ENCODE measurements at regions not wholly inside any gene's neighbourhood (a gene's known extent, or its start where the extent isn't known, plus 50 kb on each side); places are given as distances from the start of the nearest gene placed in this dataset.

DNA sequence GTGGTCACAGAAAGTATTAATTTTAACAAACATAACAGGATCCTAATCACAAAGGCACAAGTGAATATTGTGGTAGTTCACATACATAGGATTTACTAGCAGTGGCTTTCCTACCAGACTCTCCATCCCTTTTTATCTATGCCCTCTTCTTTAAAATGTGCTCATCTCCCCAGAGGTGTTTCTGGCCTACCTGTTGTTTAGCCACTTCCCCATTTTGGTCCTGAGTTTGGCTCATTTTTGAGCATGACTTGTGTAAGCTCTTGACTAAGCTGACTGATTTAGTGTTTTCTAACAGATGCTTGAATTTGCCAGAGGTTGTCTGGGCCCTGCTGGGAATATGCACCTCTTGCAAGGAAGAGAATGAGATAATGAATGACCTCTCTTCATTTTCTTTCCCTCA, 517.7 kb upstream of the CLINT1 start:
- TF ChIP-seq GABPA (IDR thresholded peaks at IDR 0.05; ENCODE audit: low read depth) (no peak), REST (IDR thresholded peaks at IDR 0.05; ENCODE audit: insufficient replicate concordance, low read depth) (no peak), POLR2AphosphoS5 (IDR thresholded peaks at IDR 0.05; ENCODE audit: low read depth) (no peak)
- TF ChIP-seq, protein P1, sequence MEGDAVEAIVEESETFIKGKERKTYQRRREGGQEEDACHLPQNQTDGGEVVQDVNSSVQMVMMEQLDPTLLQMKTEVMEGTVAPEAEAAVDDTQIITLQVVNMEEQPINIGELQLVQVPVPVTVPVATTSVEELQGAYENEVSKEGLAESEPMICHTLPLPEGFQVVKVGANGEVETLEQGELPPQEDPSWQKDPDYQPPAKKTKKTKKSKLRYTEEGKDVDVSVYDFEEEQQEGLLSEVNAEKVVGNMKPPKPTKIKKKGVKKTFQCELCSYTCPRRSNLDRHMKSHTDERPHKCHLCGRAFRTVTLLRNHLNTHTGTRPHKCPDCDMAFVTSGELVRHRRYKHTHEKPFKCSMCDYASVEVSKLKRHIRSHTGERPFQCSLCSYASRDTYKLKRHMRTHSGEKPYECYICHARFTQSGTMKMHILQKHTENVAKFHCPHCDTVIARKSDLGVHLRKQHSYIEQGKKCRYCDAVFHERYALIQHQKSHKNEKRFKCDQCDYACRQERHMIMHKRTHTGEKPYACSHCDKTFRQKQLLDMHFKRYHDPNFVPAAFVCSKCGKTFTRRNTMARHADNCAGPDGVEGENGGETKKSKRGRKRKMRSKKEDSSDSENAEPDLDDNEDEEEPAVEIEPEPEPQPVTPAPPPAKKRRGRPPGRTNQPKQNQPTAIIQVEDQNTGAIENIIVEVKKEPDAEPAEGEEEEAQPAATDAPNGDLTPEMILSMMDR (IDR thresholded peaks at IDR 0.05; ENCODE audit: insufficient read depth, low read length) = no peak

All from HL-60 (cell line).